ENCODE measurements at regions not wholly inside any gene's neighbourhood (a gene's known extent, or its start where the extent isn't known, plus 50 kb on each side); places are given as distances from the start of the nearest gene placed in this dataset.

- no peaks in the 10 kb centered on the region for H3K9me3 ChIP-seq (ENCODE audit: control insufficient read depth in 2 of 3, insufficient read depth in 1 of 3, low read length in 3 of 3)
- H3K4me1 ChIP-seq (ENCODE audit: control insufficient read depth in 2 of 3, insufficient read depth in 2 of 3, low read depth in 1 of 3, low read length in 3 of 3), result no peaks in the 10 kb centered on the region
- no peak for TF ChIP-seq CTCF (IDR thresholded peaks at IDR 0.05; ENCODE audit: borderline replicate concordance, extremely low read depth, insufficient read depth)
- DNase-seq (no peak), FAIRE-seq (no peak)
- intact Hi-C loops (cut with DNase I), result no loop called here
- H3K4me3 ChIP-seq (ENCODE audit: low read length in 3 of 3), result no peak overlapping the region
- no peaks in the 10 kb centered on the region for H3K36me3 ChIP-seq (ENCODE audit: control insufficient read depth in 2 of 3, insufficient read depth in 3 of 3, low read length in 3 of 3)
- H3K9ac ChIP-seq (ENCODE audit: low read length in 3 of 3), result no peak overlapping the region
- H3K27me3 ChIP-seq (ENCODE audit: control insufficient read depth, insufficient read depth, low read length), result no peaks in the 10 kb centered on the region
- no peak overlapping the region for H3K27ac ChIP-seq (ENCODE audit: low read depth in 2 of 2, low read length in 2 of 2)
Measured at GRCh38 chr5:169440107-169440705, 139.3 kb upstream of the SLIT3 start.

GRCh38 chr5:169439362-169439761, 138.4 kb upstream of the SLIT3 start:
- H3K4me3 ChIP-seq (ENCODE audit: low read length in 3 of 3), result no peak overlapping the region
- H3K9me3 ChIP-seq (ENCODE audit: control insufficient read depth in 2 of 3, insufficient read depth in 1 of 3, low read length in 3 of 3), result no peaks in the 10 kb centered on the region
- no peak for FAIRE-seq
- H3K27me3 ChIP-seq (ENCODE audit: control insufficient read depth, insufficient read depth, low read length), result no peaks in the 10 kb centered on the region
- H3K27ac ChIP-seq (ENCODE audit: low read depth in 2 of 2, low read length in 2 of 2), result no peak overlapping the region
- no peak for TF ChIP-seq CTCF (IDR thresholded peaks at IDR 0.05; ENCODE audit: borderline replicate concordance, extremely low read depth, insufficient read depth)
- no peak overlapping the region for H3K9ac ChIP-seq (ENCODE audit: low read length in 3 of 3)
- DNase-seq, result no peak
- no peaks in the 10 kb centered on the region for H3K4me1 ChIP-seq (ENCODE audit: control insufficient read depth in 2 of 3, insufficient read depth in 2 of 3, low read depth in 1 of 3, low read length in 3 of 3)
- H3K36me3 ChIP-seq (ENCODE audit: control insufficient read depth in 2 of 3, insufficient read depth in 3 of 3, low read length in 3 of 3), result no peaks in the 10 kb centered on the region
- intact Hi-C loops (cut with DNase I), result no loop called here

GRCh38 chr5:169435506-169436229, 134.7 kb upstream of the SLIT3 start:
- no peak for DNase-seq
- Histone ChIP-seq H3K4me3 (ENCODE audit: low read length in 3 of 3) (no peak overlapping the region), H3K9ac (ENCODE audit: low read length in 3 of 3) (no peak overlapping the region), H3K36me3 (ENCODE audit: control insufficient read depth in 2 of 3, insufficient read depth in 3 of 3, low read length in 3 of 3) (no peaks in the 10 kb centered on the region), H3K27ac (ENCODE audit: low read depth in 2 of 2, low read length in 2 of 2) (no peak overlapping the region), H3K4me1 (ENCODE audit: control insufficient read depth in 2 of 3, insufficient read depth in 2 of 3, low read depth in 1 of 3, low read length in 3 of 3) (no peaks in the 10 kb centered on the region), H3K27me3 (ENCODE audit: control insufficient read depth, insufficient read depth, low read length) (no peaks in the 10 kb centered on the region), H3K9me3 (ENCODE audit: control insufficient read depth in 2 of 3, insufficient read depth in 1 of 3, low read length in 3 of 3) (no peaks in the 10 kb centered on the region)
- no peak for FAIRE-seq
- TF ChIP-seq CTCF (IDR thresholded peaks at IDR 0.05; ENCODE audit: borderline replicate concordance, extremely low read depth, insufficient read depth), result no peak
- intact Hi-C loops (cut with DNase I), result no loop called here
